Stimulated activated CD8-positive, alpha-beta memory T cell treated with anti-CD3 and anti-CD28 coated beads, Interleukin-15, amount 100 ng/mL, for 1 hour (primary cell): ENCODE measurements at regions not wholly inside any gene's neighbourhood (a gene's known extent, or its start where the extent isn't known, plus 50 kb on each side); places are given as distances from the start of the nearest gene placed in this dataset.
"Not testable (repeated sequence)": the region's sequence is repeated elsewhere in the genome, so short reads cannot be mapped to it uniquely, and the experiment has no call there.

Experiments used
- DNase-seq: peaks from one replicate; pipeline ENCODE4 v3.0.0-alpha.2; 2020; ENCODE audit warnings: low read depth

- not testable (repeated sequence) for DNase-seq
These were observed 51.5 kb downstream of the PPIAL4A start for GRCh38 chr1:120941066-120941465.

- not testable (repeated sequence) for DNase-seq
These were observed 52.3 kb downstream of the PPIAL4A start for GRCh38 chr1:120941836-120942217.

GRCh38 chr1:120942218-120942944, 52.8 kb downstream of the PPIAL4A start:
- peak; percentile 50 for DNase-seq

- DNase-seq: not testable (repeated sequence)
These were observed 53.4 kb downstream of the PPIAL4A start for GRCh38 chr1:120942945-120943319.

GRCh38 chr1:120944691-120945090, 55.1 kb downstream of the PPIAL4A start:
- DNase-seq: not testable (repeated sequence)

GRCh38 chr1:120945122-120945521, 55.6 kb downstream of the PPIAL4A start:
- DNase-seq: not testable (repeated sequence)

- DNase-seq: not testable (repeated sequence)
These were observed 57.5 kb downstream of the PPIAL4A start for GRCh38 chr1:120947114-120947513.

GRCh38 chr1:120949724-120950123, 60.2 kb downstream of the PPIAL4A start:
- not testable (repeated sequence) for DNase-seq

- DNase-seq: not testable (repeated sequence)
These were observed 61.1 kb downstream of the PPIAL4A start for GRCh38 chr1:120950633-120951032.

GRCh38 chr1:120951100-120951499, 61.5 kb downstream of the PPIAL4A start:
- not testable (repeated sequence) for DNase-seq

GRCh38 chr1:120952207-120952870, 62.8 kb downstream of the PPIAL4A start:
- DNase-seq: not testable (repeated sequence)

- not testable (repeated sequence) for DNase-seq
These were observed 63.3 kb downstream of the PPIAL4A start for GRCh38 chr1:120952871-120953265.

GRCh38 chr1:120954736-120955135, 65.2 kb downstream of the PPIAL4A start:
- no peak for DNase-seq

- DNase-seq: not testable (repeated sequence)
These were observed 66.4 kb downstream of the PPIAL4A start for GRCh38 chr1:120955961-120956360.

GRCh38 chr1:120966018-120966417, 76.4 kb downstream of the PPIAL4A start:
- not testable (repeated sequence) for DNase-seq

- DNase-seq: not testable (repeated sequence)
These were observed 83.3 kb downstream of the PPIAL4A start for GRCh38 chr1:120972863-120973262.

GRCh38 chr1:120973836-120974235, 84.3 kb downstream of the PPIAL4A start:
- not testable (repeated sequence) for DNase-seq

- DNase-seq: not testable (repeated sequence)
These were observed 87.7 kb downstream of the PPIAL4A start for GRCh38 chr1:120977279-120977678.

- not testable (repeated sequence) for DNase-seq
These were observed 92.0 kb downstream of the PPIAL4A start for GRCh38 chr1:120981489-120982094.

GRCh38 chr1:120994614-120995013, 105.0 kb downstream of the PPIAL4A start:
- not testable (repeated sequence) for DNase-seq

GRCh38 chr1:120995025-120995424, 105.5 kb downstream of the PPIAL4A start:
- not testable (repeated sequence) for DNase-seq

GRCh38 chr1:121001090-121001726, 111.6 kb downstream of the PPIAL4A start:
- not testable (repeated sequence) for DNase-seq
